ENCODE measurements at regions not wholly inside any gene's neighbourhood (a gene's known extent, or its start where the extent isn't known, plus 50 kb on each side); places are given as distances from the start of the nearest gene placed in this dataset.

DNA sequence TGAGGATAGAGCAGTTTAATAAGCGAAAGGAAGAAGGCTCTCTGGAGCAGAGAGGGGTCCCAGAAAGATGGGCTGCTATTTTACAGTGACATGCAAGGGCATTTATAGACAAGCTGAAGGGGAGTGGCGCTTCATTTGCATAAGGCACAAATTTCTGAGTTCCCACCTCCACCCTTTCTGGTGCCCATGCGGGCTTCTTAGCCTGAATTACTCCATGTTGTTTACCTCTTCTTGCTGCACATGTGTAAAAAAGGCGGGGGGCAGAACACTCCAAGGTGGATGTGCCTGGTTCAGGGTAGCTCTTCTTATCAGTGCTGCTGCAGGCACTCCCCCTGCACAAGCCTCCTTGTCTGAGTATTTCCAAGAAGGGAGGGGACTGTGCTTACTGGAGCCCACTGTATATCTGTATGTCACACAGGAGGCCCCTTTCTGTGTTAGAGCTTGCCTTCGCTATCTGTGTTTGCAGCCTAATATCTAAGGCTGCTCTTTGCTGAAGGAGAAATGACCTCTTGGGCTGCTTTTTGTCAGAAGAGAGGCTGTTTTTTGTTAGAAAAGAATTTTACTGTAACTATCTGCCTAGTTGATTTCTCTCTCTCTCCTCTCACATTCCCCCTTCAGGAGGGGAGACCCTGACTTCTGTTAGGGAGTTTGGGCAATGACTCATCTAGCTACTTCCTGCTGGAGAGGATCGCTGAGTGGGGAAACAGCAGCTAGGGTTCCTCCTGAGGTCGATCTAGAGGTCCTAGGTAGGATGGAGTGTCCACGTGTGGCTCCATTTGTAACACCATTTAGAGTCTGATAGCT is 1057.0 kb upstream of the CNTN5 start:
- TF ChIP-seq RFX5 (IDR thresholded peaks at IDR 0.05; ENCODE audit: low read length): no peak
- TF ChIP-seq CTCF (IDR thresholded peaks at IDR 0.05): no peak
- TF ChIP-seq SMC3 (IDR thresholded peaks at IDR 0.05; ENCODE audit: low read depth, low read length): no peak
- TF ChIP-seq EP300 (IDR thresholded peaks at IDR 0.05; ENCODE audit: borderline replicate concordance in 1 of 2, low read depth in 1 of 2, low read length in 1 of 2): no peak
- TF ChIP-seq, protein P1, sequence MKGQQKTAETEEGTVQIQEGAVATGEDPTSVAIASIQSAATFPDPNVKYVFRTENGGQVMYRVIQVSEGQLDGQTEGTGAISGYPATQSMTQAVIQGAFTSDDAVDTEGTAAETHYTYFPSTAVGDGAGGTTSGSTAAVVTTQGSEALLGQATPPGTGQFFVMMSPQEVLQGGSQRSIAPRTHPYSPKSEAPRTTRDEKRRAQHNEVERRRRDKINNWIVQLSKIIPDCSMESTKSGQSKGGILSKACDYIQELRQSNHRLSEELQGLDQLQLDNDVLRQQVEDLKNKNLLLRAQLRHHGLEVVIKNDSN (IDR thresholded peaks at IDR 0.05; ENCODE audit: borderline replicate concordance, low read depth): no peak
- TF ChIP-seq NFIC (IDR thresholded peaks at IDR 0.05; ENCODE audit: borderline replicate concordance): no peak
- no peak for TF ChIP-seq EZH2phosphoT487 (IDR thresholded peaks at IDR 0.05; ENCODE audit: borderline replicate concordance, low read depth)
- TF ChIP-seq MEF2A (IDR thresholded peaks at IDR 0.05; ENCODE audit: borderline replicate concordance, low read depth): no peak
- no peak for TF ChIP-seq TAF1 (IDR thresholded peaks at IDR 0.05; ENCODE audit: borderline replicate concordance, low read depth, low read length)
- no peak for TF ChIP-seq YY1 (IDR thresholded peaks at IDR 0.05; ENCODE audit: low read depth)
- TF ChIP-seq POLR2AphosphoS5 (IDR thresholded peaks at IDR 0.05; ENCODE audit: low read depth, low read length): no peak
- TF ChIP-seq MAX (IDR thresholded peaks at IDR 0.05; ENCODE audit: low read depth): no peak

Measured in SK-N-SH (cell line).